Dedifferentiated amniotic fluid mesenchymal stem cell (primary cell): ENCODE measurements at regions not wholly inside any gene's neighbourhood (a gene's known extent, or its start where the extent isn't known, plus 50 kb on each side); places are given as distances from the start of the nearest gene placed in this dataset.
"Not testable (repeated sequence)": the region's sequence is repeated elsewhere in the genome, so short reads cannot be mapped to it uniquely, and the experiment has no call there.

Experiments used
- DNase-seq: peaks from one replicate; pipeline ENCODE4 v3.0.0-alpha.2; 2016; ENCODE audit errors: extremely low spot score

GRCh38 chr1:189628857-189629256, 848.8 kb downstream of the BRINP3 start:
- DNase-seq: no peak

GRCh38 chr1:189633658-189634057, 844.0 kb downstream of the BRINP3 start:
- no peak for DNase-seq

DNA sequence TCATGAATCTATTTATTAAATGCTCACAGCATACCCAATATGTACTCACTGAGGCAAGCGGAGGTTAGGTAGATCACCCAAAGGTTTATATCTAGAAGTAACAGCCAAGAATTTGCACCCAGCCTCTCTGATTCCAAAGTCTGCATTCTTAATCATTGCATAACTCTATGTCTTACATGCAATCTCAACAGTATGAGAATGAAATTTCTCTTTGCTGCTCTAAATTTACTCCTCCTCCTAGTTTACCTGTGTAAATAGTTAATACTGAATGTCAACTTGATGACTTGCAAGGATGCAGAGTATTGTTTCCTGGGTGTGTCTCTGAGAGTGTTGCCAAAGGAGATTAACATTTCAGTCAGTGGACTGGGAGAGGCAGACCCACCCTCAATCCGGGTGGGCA, 840.6 kb downstream of the BRINP3 start:
- DNase-seq: no peak

DNA sequence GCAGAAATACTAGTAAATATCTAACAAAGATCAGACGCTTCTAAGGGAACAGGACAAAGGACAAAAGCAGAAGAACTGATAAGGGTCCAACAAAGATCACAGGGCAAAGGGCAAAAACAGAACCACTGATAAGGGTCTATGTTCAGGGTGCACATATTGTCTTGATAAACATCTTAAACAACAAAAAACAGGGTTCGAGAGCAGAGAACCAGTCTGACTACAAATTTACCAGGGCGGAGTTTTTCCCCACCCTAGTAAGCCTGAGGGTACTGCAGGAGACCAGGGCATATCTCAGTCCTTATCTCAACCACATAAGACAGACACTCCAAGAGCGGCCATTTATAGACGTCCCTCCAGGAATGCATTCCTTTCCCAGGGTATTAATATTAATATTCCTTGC, 833.5 kb downstream of the BRINP3 start:
- not testable (repeated sequence) for DNase-seq

DNA sequence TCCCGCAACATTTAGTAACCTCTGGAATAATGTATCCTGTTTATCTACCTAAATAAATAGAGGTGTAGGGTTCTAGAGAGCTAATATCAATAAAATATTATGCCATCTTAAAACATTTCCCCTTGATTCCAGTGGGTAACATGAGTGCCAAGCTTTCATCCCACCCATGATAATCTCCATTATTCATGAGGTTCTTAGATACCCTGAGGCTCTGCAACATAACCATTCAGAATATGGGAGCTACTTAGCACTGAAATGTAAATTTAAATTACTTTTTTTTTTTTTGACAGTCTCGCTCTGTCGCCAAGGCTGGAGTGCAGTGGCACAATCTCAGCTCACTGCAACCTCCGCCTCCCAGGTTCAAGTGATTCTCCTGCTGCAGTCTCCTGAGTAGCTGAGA, 832.7 kb downstream of the BRINP3 start:
- DNase-seq: no peak

DNA sequence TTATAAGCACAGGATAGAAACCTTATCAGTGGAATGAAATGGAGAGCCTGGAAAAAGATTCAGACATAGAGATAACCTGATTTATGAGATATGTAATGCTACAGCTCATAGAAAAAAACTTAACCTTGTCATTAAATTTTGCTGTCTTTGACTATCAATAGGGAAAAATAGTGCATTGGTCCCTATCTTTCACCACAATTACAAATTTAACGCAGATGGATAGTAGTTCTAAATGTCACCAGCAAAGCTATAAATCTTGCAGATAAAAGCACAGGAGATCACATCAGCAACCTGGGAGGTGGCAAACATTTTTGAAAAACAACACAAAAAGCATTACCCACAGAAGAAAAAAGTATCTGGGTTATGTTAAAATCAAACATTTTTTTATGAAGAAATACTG, 831.6 kb downstream of the BRINP3 start:
- no peak for DNase-seq

GRCh38 chr1:189654906-189655305, 822.8 kb downstream of the BRINP3 start:
- DNase-seq: no peak

DNA sequence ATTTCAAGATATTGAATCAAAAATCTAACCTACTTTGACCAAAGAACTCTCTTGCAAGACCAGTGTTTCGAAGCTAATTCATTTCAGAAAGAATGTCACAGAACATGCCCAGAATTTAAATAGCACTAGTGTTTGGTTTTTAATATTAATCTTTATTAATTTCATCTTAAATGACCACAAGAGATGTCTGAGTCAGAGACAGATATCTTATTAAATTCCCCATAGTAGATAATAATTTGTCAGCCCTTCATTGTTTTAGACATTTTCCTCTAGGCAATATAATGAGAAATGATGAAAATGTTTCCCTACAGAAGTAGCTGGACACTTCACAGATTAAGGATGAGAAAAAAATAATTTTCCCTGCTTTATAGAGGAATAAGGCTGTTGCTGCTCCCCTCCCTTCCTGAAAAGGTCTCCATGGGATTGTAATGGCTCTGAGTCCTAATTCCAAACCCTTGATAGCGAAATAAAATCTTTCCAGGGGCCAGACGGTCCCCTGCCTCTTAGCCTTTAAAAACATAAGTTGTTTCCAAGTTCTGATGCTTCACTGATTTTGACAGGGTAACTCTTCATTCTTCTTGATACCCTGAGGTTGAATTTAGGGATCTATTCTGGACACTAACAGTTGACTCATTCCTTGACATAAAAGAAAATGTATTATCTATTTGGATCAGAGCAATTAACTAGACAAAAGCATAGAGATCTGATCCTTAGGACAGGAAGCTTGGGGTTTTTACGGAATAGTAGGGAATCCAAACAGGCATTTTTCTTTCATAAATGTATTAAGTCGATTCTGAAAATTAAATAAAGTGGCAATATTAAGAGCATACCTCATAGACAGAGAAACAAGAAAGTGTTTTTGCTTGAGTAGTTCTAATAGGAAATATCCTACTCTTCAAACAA, 820.8 kb downstream of the BRINP3 start:
- DNase-seq: no peak

- no peak for DNase-seq
Observed at GRCh38 chr1:189657715-189658114, 819.9 kb downstream of the BRINP3 start.

DNA sequence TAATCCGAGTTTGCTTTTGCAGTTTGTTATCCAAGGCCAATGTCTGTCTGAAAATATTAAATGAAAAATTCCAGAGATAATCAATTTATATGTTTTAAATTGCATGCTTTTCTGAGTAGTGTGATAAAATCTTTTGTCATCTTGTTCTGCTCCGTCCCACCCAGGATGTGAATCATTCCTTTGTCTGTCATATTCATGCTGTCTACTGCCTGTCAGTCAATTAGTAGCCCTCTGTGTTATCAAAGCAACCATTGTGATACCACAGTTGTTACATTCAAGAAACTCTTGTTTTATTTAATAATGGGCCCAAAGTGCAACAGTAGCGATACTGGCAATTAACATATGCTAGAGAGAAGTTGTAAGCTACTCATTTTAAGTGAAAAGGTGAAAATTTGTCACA, 819.3 kb downstream of the BRINP3 start:
- no peak for DNase-seq

DNA sequence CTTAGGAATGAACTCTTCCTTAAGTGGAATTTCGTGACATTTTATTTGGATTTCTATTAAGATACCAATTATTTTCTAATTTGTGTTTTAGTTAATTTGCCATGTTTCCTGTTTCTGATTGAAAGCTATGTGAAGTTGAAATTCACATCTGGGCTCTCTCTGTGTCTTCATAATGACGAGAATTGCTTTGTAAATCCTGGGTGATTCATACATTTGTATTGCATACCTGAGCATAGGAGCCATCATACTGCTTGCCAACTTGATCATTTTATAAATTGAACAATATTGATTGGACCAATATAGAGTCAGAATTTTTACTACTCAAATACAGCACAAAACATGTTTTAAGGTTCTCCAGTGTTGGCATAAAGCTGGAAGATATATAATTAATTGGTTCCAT, 817.9 kb downstream of the BRINP3 start:
- no peak for DNase-seq

- DNase-seq: no peak
Observed at GRCh38 chr1:189662190-189662589, 815.5 kb downstream of the BRINP3 start.

DNA sequence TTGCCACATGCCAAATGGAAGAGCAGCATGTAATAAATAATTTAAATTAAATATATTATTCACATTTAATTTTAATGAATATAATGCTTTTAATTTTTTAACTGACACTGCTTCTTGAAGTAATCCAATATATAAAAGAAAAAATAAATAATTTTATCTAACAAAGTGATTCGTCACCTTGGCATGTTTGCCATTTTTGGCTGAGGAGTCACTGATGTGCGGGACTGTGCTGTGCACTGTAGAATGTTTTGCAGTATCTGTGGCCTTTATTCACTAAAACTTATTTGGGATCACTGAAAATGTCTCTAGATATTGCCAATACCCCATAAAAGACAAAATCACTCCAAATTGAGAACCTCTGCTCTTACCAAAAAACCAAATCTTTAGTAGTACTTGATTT, 807.8 kb downstream of the BRINP3 start:
- no peak for DNase-seq

DNA sequence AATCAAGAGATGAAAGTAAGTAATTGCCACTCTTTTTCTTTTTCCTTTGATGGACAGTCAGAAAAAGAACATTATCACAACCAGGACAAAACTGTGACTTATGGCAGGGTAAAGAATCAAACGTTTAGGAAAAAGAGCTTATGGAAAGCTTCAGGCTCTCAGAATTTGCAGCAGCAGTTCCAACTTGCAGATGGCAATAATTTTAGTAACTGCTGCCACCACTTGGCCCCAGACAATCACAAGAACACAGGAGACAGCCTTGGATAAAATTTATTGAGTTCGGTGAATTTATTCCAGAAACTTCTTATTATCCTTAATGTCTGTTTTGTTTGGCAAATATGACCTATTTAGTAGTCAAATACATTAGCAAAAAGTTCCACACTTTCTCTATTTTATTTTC, 804.4 kb downstream of the BRINP3 start:
- no peak for DNase-seq

DNA sequence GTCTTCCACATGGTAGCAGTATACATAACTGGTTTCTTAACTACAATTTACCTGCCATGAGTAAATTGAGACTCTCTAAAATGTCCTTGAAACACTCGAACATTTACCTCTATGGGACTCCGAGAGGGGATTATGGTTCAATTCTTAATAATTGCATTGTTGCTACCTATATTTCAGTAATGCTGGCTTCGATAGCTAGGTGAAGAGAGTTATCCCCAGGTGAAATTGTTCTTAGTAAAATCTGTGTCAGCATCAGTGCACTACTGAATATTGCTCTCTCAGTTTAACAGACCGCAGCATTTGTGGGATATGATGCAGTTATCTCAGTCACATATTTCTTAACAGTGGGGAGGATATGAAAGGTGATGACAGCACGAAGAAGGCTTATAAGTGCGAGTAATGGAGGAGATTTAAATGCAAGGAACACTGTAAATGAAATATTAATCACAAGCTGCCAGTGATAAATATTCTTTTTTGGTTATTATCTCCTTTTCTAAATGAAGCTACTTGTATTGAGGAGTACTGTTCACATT, 801.9 kb downstream of the BRINP3 start:
- DNase-seq: no peak

- no peak for DNase-seq
Observed at GRCh38 chr1:189678779-189679178, 798.9 kb downstream of the BRINP3 start.

DNA sequence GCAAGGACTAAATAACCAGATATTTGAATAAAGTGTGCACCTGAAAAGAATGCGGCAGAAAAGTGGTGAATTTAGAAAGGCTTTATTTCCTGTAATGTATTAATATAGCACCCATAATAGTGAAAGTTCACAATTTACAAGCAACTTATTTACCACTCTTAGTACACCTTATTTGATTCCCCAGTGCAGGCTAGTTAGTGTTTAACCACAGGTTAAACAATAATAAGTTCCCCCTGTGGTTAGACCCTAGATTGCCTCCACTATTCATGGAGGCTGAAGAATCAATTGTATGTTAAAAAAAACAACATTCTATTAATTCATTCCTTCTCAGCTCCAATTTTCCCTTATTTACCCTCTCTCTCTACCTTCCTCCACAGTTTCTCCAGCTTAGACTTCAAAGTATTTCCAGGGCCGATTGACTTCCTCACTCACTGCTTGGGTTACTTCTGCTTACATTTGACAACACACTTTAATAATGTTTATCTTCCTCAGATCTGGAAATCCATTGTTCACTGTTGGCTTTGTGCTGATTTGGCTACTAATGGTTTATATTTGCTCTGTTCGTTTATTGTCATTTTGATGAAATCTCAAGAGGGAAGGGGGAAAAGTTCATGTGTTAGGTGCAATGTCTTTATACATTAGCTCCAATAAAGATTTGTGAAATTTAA, 796.3 kb downstream of the BRINP3 start:
- no peak for DNase-seq

- no peak for DNase-seq
Observed at GRCh38 chr1:189682591-189682990, 795.1 kb downstream of the BRINP3 start.

DNA sequence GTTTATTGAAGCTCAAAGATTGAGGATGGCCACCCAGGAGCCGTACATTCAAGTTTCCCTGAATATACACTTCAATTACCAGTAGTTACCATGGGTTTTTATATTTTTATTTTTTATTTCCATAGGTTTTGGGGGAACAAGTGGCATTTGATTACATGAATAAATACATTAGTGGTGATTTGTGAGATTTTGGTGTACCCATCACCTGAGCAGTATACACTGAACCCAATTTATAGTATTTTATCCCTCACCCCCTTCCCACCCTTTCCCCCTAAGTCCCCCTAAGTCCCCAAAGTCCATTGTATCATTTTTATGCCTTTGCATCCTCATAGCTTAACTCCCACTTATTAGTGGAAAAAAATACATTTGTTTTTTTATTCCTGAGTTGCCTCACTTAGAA, 791.4 kb downstream of the BRINP3 start:
- no peak for DNase-seq

- no peak for DNase-seq
Observed at GRCh38 chr1:189693140-189693539, 784.5 kb downstream of the BRINP3 start.

- no peak for DNase-seq
Observed at GRCh38 chr1:189696297-189696696, 781.4 kb downstream of the BRINP3 start.

DNA sequence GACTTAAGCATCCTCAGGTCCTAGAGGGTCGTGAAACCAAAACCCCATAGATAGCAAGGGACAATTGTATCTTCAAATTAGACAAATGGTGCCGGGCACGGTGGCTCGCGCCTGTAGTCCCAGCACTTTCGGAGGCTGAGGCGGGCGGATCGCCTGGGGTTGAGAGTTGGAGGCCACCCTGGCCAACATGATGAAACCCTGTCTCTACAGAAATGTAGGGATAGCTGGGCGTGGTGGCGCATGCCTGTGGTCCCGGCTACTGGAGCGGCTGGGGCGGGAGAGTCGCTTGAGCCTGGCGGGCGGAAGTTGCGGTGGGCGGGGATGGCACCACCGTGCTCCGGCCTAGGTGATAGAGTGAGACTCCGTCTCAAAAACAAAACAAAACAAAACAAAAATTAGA, 780.6 kb downstream of the BRINP3 start:
- DNase-seq: no peak

- no peak for DNase-seq
Observed at GRCh38 chr1:189701606-189702005, 776.1 kb downstream of the BRINP3 start.
